SK-N-SH (cell line): ENCODE measurements at regions not wholly inside any gene's neighbourhood (a gene's known extent, or its start where the extent isn't known, plus 50 kb on each side); places are given as distances from the start of the nearest gene placed in this dataset.

Experiments used
- CTCF ChIP-seq: fragments of 200-600 bp; sonication (generic); IDR thresholded peaks from 2 replicates; pipeline ENCODE4 v1.6.1; 2017; ENCODE audit warnings: antibody characterized with exemption, mild to moderate bottlenecking, moderate library complexity
- EP300 ChIP-seq, 2 experiments: IDR thresholded peaks; 2 replicates each; pipeline versions ENCODE4 v1.4.0 to v1.6.1; 2012; ENCODE audit warnings: borderline replicate concordance in 1 of 2, low read depth in 1 of 2, low read length in 1 of 2
- EZH2phosphoT487 ChIP-seq: fragments of 200-600 bp; sonication (generic); IDR thresholded peaks from 2 replicates; pipeline ENCODE4 v1.6.1; 2017; ENCODE audit warnings: low read depth, mixed run types, mild to moderate bottlenecking, antibody characterized with exemption, moderate library complexity, borderline replicate concordance
- FOXJ3 ChIP-seq: sonication (generic); formaldehyde crosslinking; IDR thresholded peaks from 2 replicates; pipeline ENCODE4 v1.5.1; 2020; ENCODE audit warnings: mild to moderate bottlenecking, missing genetic modification reagents
- RAD21 ChIP-seq: IDR thresholded peaks from 2 replicates; pipeline ENCODE4 v1.6.1; 2012; ENCODE audit warnings: mild to moderate bottlenecking, low read length
- TEAD4 ChIP-seq: IDR thresholded peaks from 2 replicates; pipeline ENCODE4 v1.4.0; 2012; ENCODE audit warnings: mild to moderate bottlenecking, borderline replicate concordance; ENCODE audit not compliant: insufficient read depth
- USF1 ChIP-seq: IDR thresholded peaks from 2 replicates; pipeline ENCODE4 v1.4.0; 2012; ENCODE audit warnings: low read depth, borderline replicate concordance
- USF2 ChIP-seq: fragments of 150-350 bp; IDR thresholded peaks from 2 replicates; pipeline ENCODE4 v1.6.1; 2017; ENCODE audit warnings: antibody characterized with exemption, low read length, low read depth, borderline replicate concordance
- YY1 ChIP-seq: IDR thresholded peaks from 2 replicates; pipeline ENCODE4 v1.4.0; 2012; ENCODE audit warnings: low read depth, mild to moderate bottlenecking

- no peak for TF ChIP-seq FOXJ3
- TF ChIP-seq EZH2phosphoT487 = no peak
- TF ChIP-seq USF1 = no peak
- no peak for TF ChIP-seq USF2
- no peak for TF ChIP-seq CTCF
- TF ChIP-seq YY1 = no peak
- TF ChIP-seq RAD21 = no peak
- no peak for TF ChIP-seq TEAD4
- no peak for TF ChIP-seq EP300 (IDR thresholded peaks at IDR 0.05; ENCODE audit: borderline replicate concordance in 1 of 2, low read depth in 1 of 2, low read length in 1 of 2)
Observed at GRCh38 chr4:125104616-125105015, 210.1 kb upstream of the FAT4 start.
